DND-41 (cell line): ENCODE measurements at regions not wholly inside any gene's neighbourhood (a gene's known extent, or its start where the extent isn't known, plus 50 kb on each side); places are given as distances from the start of the nearest gene placed in this dataset.

Experiments used
- ATAC-seq: fragments of 200-7000 bp; cut with Tn5 transposase; 3 replicates; pipeline ENCODE4 v1.9.1; 2021; ENCODE audit warnings: low read depth; ENCODE audit not compliant: insufficient read depth
- DNase-seq: peaks from one replicate; pipeline ENCODE4 v3.0.0-alpha.2; 2020
- H2AFZ ChIP-seq: 2 replicates; pipeline ENCODE4 v1.6.0; 2012; ENCODE audit warnings: low read depth, low read length
- H3K27ac ChIP-seq: 2 replicates; pipeline ENCODE4 v1.5.1; 2012; ENCODE audit warnings: low read length, inconsistent platforms
- H3K27me3 ChIP-seq: fragments of 200-600 bp; sonication (generic); 2 replicates; pipeline ENCODE4 v1.6.0; 2012; ENCODE audit warnings: low read length, mild to moderate bottlenecking, inconsistent platforms; ENCODE audit not compliant: insufficient read depth, poor library complexity
- H3K36me3 ChIP-seq: 2 replicates; pipeline ENCODE4 v1.5.1; 2012; ENCODE audit warnings: low read length, inconsistent platforms; ENCODE audit not compliant: insufficient read depth
- H3K4me1 ChIP-seq: 2 replicates; pipeline ENCODE4 v1.5.1; 2012; ENCODE audit warnings: mild to moderate bottlenecking, low read length; ENCODE audit not compliant: insufficient read depth
- H3K4me2 ChIP-seq: 2 replicates; pipeline ENCODE4 v1.6.0; 2012; ENCODE audit warnings: mild to moderate bottlenecking, moderate library complexity, low read length, inconsistent platforms; ENCODE audit not compliant: insufficient read depth
- H3K4me3 ChIP-seq, 2 experiments: fragments of 200-600 bp in 1 of 2; shearing (Covaris generic) in 1 of 2; 2 replicates each; pipeline ENCODE4 v1.5.1; 2012 to 2016; ENCODE audit warnings: inconsistent platforms in 2 of 2, low read length in 2 of 2, mild to moderate bottlenecking in 2 of 2, low read depth in 1 of 2, moderate library complexity in 1 of 2
- H3K79me2 ChIP-seq: 2 replicates; pipeline ENCODE4 v1.6.0; 2012; ENCODE audit warnings: low read length, inconsistent platforms; ENCODE audit not compliant: insufficient read depth
- H3K9ac ChIP-seq: 2 replicates; pipeline ENCODE4 v1.6.0; 2012; ENCODE audit warnings: low read depth, mild to moderate bottlenecking, inconsistent platforms, low read length, moderate library complexity
- H3K9me3 ChIP-seq: 2 replicates; pipeline ENCODE4 v1.5.1; 2012; ENCODE audit warnings: low read length, moderate library complexity, mild to moderate bottlenecking, inconsistent platforms; ENCODE audit not compliant: insufficient read depth, severe bottlenecking
- H4K20me1 ChIP-seq: 2 replicates; pipeline ENCODE4 v1.6.0; 2012; ENCODE audit warnings: low read length; ENCODE audit not compliant: insufficient read depth
- CTCF ChIP-seq: IDR thresholded peaks from 2 replicates; pipeline ENCODE4 v1.5.1; 2012; ENCODE audit warnings: borderline replicate concordance, low read length, moderate library complexity, mild to moderate bottlenecking; ENCODE audit not compliant: poor library complexity, severe bottlenecking; ENCODE audit errors: extremely low read depth
- EZH2 ChIP-seq: IDR thresholded peaks from 3 replicates; pipeline ENCODE4 v1.6.1; 2012; ENCODE audit warnings: borderline replicate concordance, low read depth, mild to moderate bottlenecking, moderate library complexity, low read length, inconsistent platforms; ENCODE audit not compliant: severe bottlenecking

- no peak overlapping the region for H3K9ac ChIP-seq
These were observed 200.3 kb downstream of the KBTBD8 start for GRCh38 chr3:67198374-67198773.

GRCh38 chr3:67200618-67201017 lies 202.5 kb downstream of the KBTBD8 start:
- Histone ChIP-seq H3K9me3 (no peaks in the 10 kb centered on the region), H3K27me3 (no peaks in the 10 kb centered on the region)

More at GRCh38 chr3:67198374-67198773, 200.3 kb downstream of the KBTBD8 start:
- no peaks in the 10 kb centered on the region for H3K27me3 ChIP-seq
- H3K9me3 ChIP-seq = no peaks in the 10 kb centered on the region
- no peak overlapping the region for H3K27ac ChIP-seq
- H3K4me1 ChIP-seq = no peaks in the 10 kb centered on the region
- TF ChIP-seq CTCF (no peak), EZH2 (no peak)
- H2AFZ ChIP-seq = no peak overlapping the region
- no peaks in the 10 kb centered on the region for H3K79me2 ChIP-seq
- ATAC-seq = no peak
- no peaks in the 10 kb centered on the region for H4K20me1 ChIP-seq
- H3K4me2 ChIP-seq = no peak overlapping the region
- DNase-seq = no peak
- H3K36me3 ChIP-seq = no peaks in the 10 kb centered on the region
- no peak overlapping the region for H3K4me3 ChIP-seq

GRCh38 chr3:67201026-67201425 lies 202.9 kb downstream of the KBTBD8 start:
- no peaks in the 10 kb centered on the region for H4K20me1 ChIP-seq
- no peak for TF ChIP-seq CTCF
- TF ChIP-seq EZH2 = no peak
- no peak overlapping the region for H2AFZ ChIP-seq
- H3K4me3 ChIP-seq = no peak overlapping the region
- H3K9ac ChIP-seq = no peak overlapping the region
- no peaks in the 10 kb centered on the region for H3K79me2 ChIP-seq
- H3K9me3 ChIP-seq = no peaks in the 10 kb centered on the region
- no peaks in the 10 kb centered on the region for H3K27me3 ChIP-seq
- H3K4me1 ChIP-seq = no peaks in the 10 kb centered on the region
- H3K27ac ChIP-seq = no peak overlapping the region
- ATAC-seq = no peak
- no peak overlapping the region for H3K4me2 ChIP-seq
- H3K36me3 ChIP-seq = no peaks in the 10 kb centered on the region
- DNase-seq = no peak

More at GRCh38 chr3:67200618-67201017, 202.5 kb downstream of the KBTBD8 start:
- no peak overlapping the region for H3K9ac ChIP-seq
- ATAC-seq (no peak), DNase-seq (no peak)
- no peak overlapping the region for H3K4me3 ChIP-seq
- H3K4me2 ChIP-seq = no peak overlapping the region
- H2AFZ ChIP-seq = no peak overlapping the region
- H3K4me1 ChIP-seq = no peaks in the 10 kb centered on the region
- H3K36me3 ChIP-seq = no peaks in the 10 kb centered on the region
- H4K20me1 ChIP-seq = no peaks in the 10 kb centered on the region
- H3K27ac ChIP-seq = no peak overlapping the region
- no peak for TF ChIP-seq CTCF
- TF ChIP-seq EZH2 = no peak
- H3K79me2 ChIP-seq = no peaks in the 10 kb centered on the region

- ATAC-seq (no peak), DNase-seq (no peak)
- Histone ChIP-seq H3K79me2 (no peaks in the 10 kb centered on the region), H3K4me2 (no peak overlapping the region), H3K4me3 (no peak overlapping the region), H3K27me3 (no peaks in the 10 kb centered on the region), H2AFZ (no peak overlapping the region), H3K9ac (no peak overlapping the region), H3K4me1 (no peaks in the 10 kb centered on the region), H4K20me1 (no peaks in the 10 kb centered on the region), H3K36me3 (no peaks in the 10 kb centered on the region), H3K27ac (no peak overlapping the region), H3K9me3 (no peaks in the 10 kb centered on the region)
- TF ChIP-seq EZH2 (no peak), CTCF (no peak)
These were observed 203.9 kb downstream of the KBTBD8 start for GRCh38 chr3:67202053-67202452.
